Testis (tissue), 2 donors: ENCODE measurements at regions not wholly inside any gene's neighbourhood (a gene's known extent, or its start where the extent isn't known, plus 50 kb on each side); places are given as distances from the start of the nearest gene placed in this dataset.
A peak's percentile ranks its signal among the peaks of the same experiment; 100 is the strongest.

Experiments
- DNase-seq: peaks from one replicate; pipeline ENCODE4 v3.0.0-alpha.2; 2019
- H3K27ac ChIP-seq, 2 donors: fragments of 200-600 bp; sonication (generic); one replicate each; pipeline ENCODE4 v1.5.1; 2019
- H3K27me3 ChIP-seq: fragments of 200-600 bp; sonication (generic); one replicate; pipeline ENCODE4 v1.5.1; 2019
- H3K36me3 ChIP-seq: fragments of 200-600 bp; sonication (generic); one replicate; pipeline ENCODE4 v1.5.1; 2017; ENCODE audit warnings: low read depth; ENCODE audit errors: missing control alignments
- H3K4me1 ChIP-seq: fragments of 200-600 bp; sonication (generic); one replicate; pipeline ENCODE4 v1.5.1; 2019
- H3K4me3 ChIP-seq, 2 donors: fragments of 200-600 bp; sonication (generic); one replicate each; pipeline ENCODE4 v1.5.1; 2017 to 2019
- H3K9me3 ChIP-seq: fragments of 200-600 bp; sonication (generic); one replicate; pipeline ENCODE4 v1.5.1; 2017
- CTCF ChIP-seq, 3 experiments: fragments of 450-650 bp in 2 of 3; fragments of 200-600 bp in 1 of 3; sonication (generic) in 1 of 3; IDR thresholded peaks; one replicate each; pipeline ENCODE4 v1.5.1; 2016 to 2019; ENCODE audit warnings: antibody characterized with exemption in 3 of 3, mild to moderate bottlenecking in 2 of 3, moderate library complexity in 1 of 3
- POLR2A ChIP-seq: fragments of 450-650 bp; IDR thresholded peaks from one replicate; pipeline ENCODE4 v1.6.1; 2017; ENCODE audit warnings: antibody characterized with exemption, mild to moderate bottlenecking, moderate library complexity
- WGBS, 2 donors: methylation state at CpG; one replicate each; pipeline ENCODE4 v1.1.5; 2018; 5-methylcytosine and 5-hydroxymethylcytosine counted together
- intact Hi-C: fragments of 100-400 bp; cut with DNase I; formaldehyde crosslinking; loops from one replicate; pipeline ENCODE4 v1.15.1; 2023; ENCODE audit warnings: low total_unique reads

DNA sequence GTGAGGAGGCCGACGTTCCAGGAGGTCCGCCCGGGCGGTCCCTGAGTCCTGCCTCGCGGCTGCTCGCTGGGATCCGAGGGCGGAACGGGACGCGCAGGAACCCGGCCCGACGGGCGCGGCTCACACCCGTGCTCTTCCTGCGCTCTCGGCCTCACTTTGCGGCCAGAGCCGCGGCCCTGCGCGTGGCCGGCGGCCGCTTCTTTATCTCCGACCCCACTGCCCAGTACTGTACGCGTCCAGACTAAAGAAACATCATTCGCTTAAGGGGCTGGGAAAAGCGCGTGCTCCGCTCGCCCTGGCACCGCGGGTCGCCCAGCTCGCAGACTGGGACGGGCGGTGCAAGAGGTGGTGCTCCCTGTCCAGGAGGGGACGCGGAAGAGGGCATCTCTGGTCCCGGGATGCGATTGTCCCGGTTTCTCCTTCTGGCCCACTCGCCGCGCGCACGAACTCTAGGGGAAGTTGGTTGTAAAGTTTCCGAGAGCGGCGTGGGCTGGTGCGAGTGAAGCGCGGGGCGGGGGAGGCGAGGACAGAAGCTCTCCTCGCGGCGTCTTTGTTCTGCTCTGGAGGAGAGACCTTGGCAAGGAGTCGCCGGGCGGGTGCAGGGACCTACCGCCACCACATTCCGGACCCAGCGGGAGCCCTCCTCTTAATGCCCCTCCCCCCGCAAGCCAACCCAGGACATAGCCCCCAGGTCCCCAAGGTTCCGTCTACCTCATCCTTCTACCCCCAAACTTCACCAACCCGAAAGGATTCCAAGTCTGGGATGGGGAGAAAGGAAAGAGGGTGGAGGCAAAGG, 71.0 kb downstream of the SOX4 start:
- no peaks in the 10 kb centered on the region for H3K27me3 ChIP-seq
- no peak for TF ChIP-seq POLR2A
- TF ChIP-seq CTCF (IDR thresholded peaks at IDR 0.05), result no peak
- peak overlapping the region; percentile 27 to 50 for H3K4me3 ChIP-seq
- WGBS, 2 donors, result 1 to 2% methylated on average over 20 to 70 of the region's 73 CpGs
- peaks cover 13% of the 10 kb centered on the region for H3K4me1 ChIP-seq
- peak; percentile 62 for DNase-seq
- no peak overlapping the region for H3K27ac ChIP-seq
- no peaks in the 10 kb centered on the region for H3K36me3 ChIP-seq
- no peaks in the 10 kb centered on the region for H3K9me3 ChIP-seq
- intact Hi-C loops, result no loop called here

GRCh38 chr6:21665110-21665391, 71.5 kb downstream of the SOX4 start:
- H3K36me3 ChIP-seq, result no peaks in the 10 kb centered on the region
- no peak for DNase-seq
- H3K9me3 ChIP-seq, result no peaks in the 10 kb centered on the region
- no peak overlapping the region for H3K27ac ChIP-seq
- intact Hi-C loops, result no loop called here
- 2 to 5% methylated on average over 9 of the region's 9 CpGs for WGBS, 2 donors
- TF ChIP-seq POLR2A, result no peak
- no peak for TF ChIP-seq CTCF (IDR thresholded peaks at IDR 0.05)
- H3K27me3 ChIP-seq, result no peaks in the 10 kb centered on the region
- H3K4me1 ChIP-seq, result peaks cover 13% of the 10 kb centered on the region
- H3K4me3 ChIP-seq, result peak overlapping the region; percentile 27 to 50

- 3 to 4% methylated on average over 27 to 37 of the region's 37 CpGs for whole genome bisulfite sequencing, 2 donors
- Histone ChIP-seq H3K4me1 (peaks cover 13% of the 10 kb centered on the region), H3K36me3 (no peaks in the 10 kb centered on the region), H3K27ac (no peak overlapping the region), H3K4me3 (peak overlapping the region; percentile 27 to 45), H3K27me3 (no peaks in the 10 kb centered on the region), H3K9me3 (no peaks in the 10 kb centered on the region)
- TF ChIP-seq CTCF (IDR thresholded peaks at IDR 0.05), result no peak
- TF ChIP-seq POLR2A, result no peak
- intact Hi-C loops, result no loop called here
- DNase-seq, result no peak
Observed at GRCh38 chr6:21665392-21666200, 72.0 kb downstream of the SOX4 start.

DNA sequence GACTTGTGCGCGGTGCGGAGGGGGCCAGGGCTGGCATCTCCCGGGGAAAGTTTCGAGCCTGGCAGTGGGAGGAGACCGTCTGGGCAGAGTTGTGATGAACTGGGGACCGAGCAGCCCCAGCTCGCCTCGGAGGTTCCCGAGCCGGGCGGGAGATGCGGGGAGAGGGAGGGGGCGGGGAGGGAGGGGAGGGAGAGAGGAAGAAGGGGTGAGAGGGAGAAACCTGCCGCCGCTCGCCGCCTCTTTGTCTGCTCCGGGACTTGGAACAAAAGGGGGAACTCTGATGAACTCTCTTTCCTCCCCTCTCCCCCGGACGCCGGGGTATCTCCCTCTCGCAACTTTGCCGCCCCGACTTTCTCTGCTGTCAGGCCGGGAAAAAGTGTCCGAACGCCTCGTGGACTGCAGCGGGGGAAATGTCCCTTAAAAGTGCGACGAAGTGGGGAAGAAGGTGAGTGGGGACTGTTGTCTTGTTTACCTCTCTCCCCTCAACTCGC, 72.7 kb downstream of the SOX4 start:
- Histone ChIP-seq H3K27me3 (no peaks in the 10 kb centered on the region), H3K4me1 (peaks cover 13% of the 10 kb centered on the region), H3K9me3 (no peaks in the 10 kb centered on the region), H3K27ac (no peak overlapping the region), H3K4me3 (peak overlapping the region; percentile 5 to 45), H3K36me3 (no peaks in the 10 kb centered on the region)
- 1 to 2% methylated on average over 30 to 32 of the region's 33 CpGs for WGBS, 2 donors
- no peak for DNase-seq
- no peak for TF ChIP-seq CTCF (IDR thresholded peaks at IDR 0.05)
- TF ChIP-seq POLR2A, result no peak
- intact Hi-C loops, result no loop called here
